ENCODE measurements at regions not wholly inside any gene's neighbourhood (a gene's known extent, or its start where the extent isn't known, plus 50 kb on each side); places are given as distances from the start of the nearest gene placed in this dataset.

- Histone ChIP-seq H3K79me2 (ENCODE audit: control insufficient read depth, insufficient read depth, low read length) (no peaks in the 10 kb centered on the region), H3K36me3 (ENCODE audit: control insufficient read depth in 2 of 2, extremely low read depth in 1 of 2, insufficient read depth in 2 of 2, low read length in 2 of 2) (no peaks in the 10 kb centered on the region), H2AFZ (ENCODE audit: low read depth, low read length) (no peak overlapping the region), H3K27me3 (ENCODE audit: control insufficient read depth in 2 of 2, insufficient read depth in 2 of 2, low read length in 2 of 2) (no peaks in the 10 kb centered on the region), H3K27ac (ENCODE audit: insufficient read depth, low read depth, low read length) (no peak overlapping the region), H3K9me3 (replicated peaks; ENCODE audit: control insufficient read depth, insufficient read depth, low read length) (no peaks in the 10 kb centered on the region), H3K9me1 (replicated peaks; ENCODE audit: control insufficient read depth, extremely low read depth, insufficient read depth, low read length) (no peaks in the 10 kb centered on the region), H4K20me1 (replicated peaks; ENCODE audit: control insufficient read depth, extremely low read depth, insufficient read depth, low read length) (no peaks in the 10 kb centered on the region), H3K4me2 (ENCODE audit: insufficient read depth, low read length) (no peak overlapping the region), H3K9ac (replicated peaks; ENCODE audit: extremely low read depth, insufficient read depth, low read length) (no peak overlapping the region), H3K4me1 (ENCODE audit: control insufficient read depth, extremely low read depth, insufficient read depth, low read length) (no peaks in the 10 kb centered on the region), H3K4me3 (replicated peaks in 1 of 3; ENCODE audit: insufficient read depth in 1 of 3, low read depth in 1 of 3, low read length in 3 of 3) (no peak overlapping the region)
- TF ChIP-seq GATA2 (IDR thresholded peaks at IDR 0.05; ENCODE audit: insufficient read depth, insufficient read length, low read depth, low read length) (no peak), FOS (IDR thresholded peaks at IDR 0.05; ENCODE audit: borderline replicate concordance, insufficient read depth, low read length) (no peak), CTCF (IDR thresholded peaks at IDR 0.05; ENCODE audit: extremely low read depth in 1 of 2, insufficient read depth in 1 of 2, low read depth in 1 of 2, low read length in 2 of 2) (no peak), EZH2 (IDR thresholded peaks at IDR 0.05; ENCODE audit: borderline replicate concordance, low read depth, low read length, severe bottlenecking) (no peak), POLR2A (IDR thresholded peaks at IDR 0.05; ENCODE audit: low read depth, low read length) (no peak), JUN (IDR thresholded peaks at IDR 0.05; ENCODE audit: borderline replicate concordance, insufficient read depth, insufficient read length, low read depth) (no peak), MAX (IDR thresholded peaks at IDR 0.05; ENCODE audit: insufficient read depth, insufficient read length) (no peak), MYC (IDR thresholded peaks at IDR 0.05; ENCODE audit: low read depth, low read length) (no peak), POLR2AphosphoS5 (IDR thresholded peaks at IDR 0.05; ENCODE audit: insufficient read depth, low read depth, low read length) (no peak)
- BruUV-seq (replicated peaks) = no TSS peak
- DNase-seq (ENCODE audit: low read depth, low spot score) (no peak), FAIRE-seq (no peak)
- ChIA-PET CTCF (no interaction called here), POLR2A (no interaction called here)
- intact Hi-C loops (cut with micrococcal nuclease) (no loop called here), dilution Hi-C loops (cut with MboI; ENCODE audit: extremely low pct_ligation_motif_present, low sequenced_read_pairs) (no loop called here)
These were observed 130.9 kb upstream of the NUDT12 start for GRCh38 chr5:103693517-103693916.

All from endothelial cell of umbilical vein (primary cell).